ENCODE measurements at regions not wholly inside any gene's neighbourhood (a gene's known extent, or its start where the extent isn't known, plus 50 kb on each side); places are given as distances from the start of the nearest gene placed in this dataset.

- DNase-seq (ENCODE audit: low read depth), result no peak
Measured at GRCh38 chr3:14286887-14287500, 108.4 kb downstream of the LSM3 start.

- no peak for DNase-seq (ENCODE audit: low read depth)
Measured at GRCh38 chr3:14288177-14288788, 109.7 kb downstream of the LSM3 start.

- no peak for DNase-seq (ENCODE audit: low read depth)
Measured at GRCh38 chr3:14288833-14289451, 110.3 kb downstream of the LSM3 start.

GRCh38 chr3:14289590-14290461, 111.2 kb downstream of the LSM3 start:
- peak; percentile 73 for DNase-seq (ENCODE audit: low read depth)

- no peak for DNase-seq (ENCODE audit: low read depth)
Measured at GRCh38 chr3:14290631-14291385, 111.6 kb upstream of the SLC6A6 start.

- DNase-seq (ENCODE audit: low read depth), result no peak
Measured at GRCh38 chr3:14295037-14295436, 107.4 kb upstream of the SLC6A6 start.

- DNase-seq (ENCODE audit: low read depth), result no peak
Measured at GRCh38 chr3:14295801-14296200, 106.6 kb upstream of the SLC6A6 start.

- DNase-seq (ENCODE audit: low read depth), result no peak
Measured at GRCh38 chr3:14297305-14297704, 105.1 kb upstream of the SLC6A6 start.

GRCh38 chr3:14297784-14298236, 104.6 kb upstream of the SLC6A6 start:
- DNase-seq (ENCODE audit: low read depth), result no peak

GRCh38 chr3:14298442-14298841, 104.0 kb upstream of the SLC6A6 start:
- DNase-seq (ENCODE audit: low read depth), result no peak

- DNase-seq (ENCODE audit: low read depth), result no peak
Measured at GRCh38 chr3:14298991-14299555, 103.3 kb upstream of the SLC6A6 start.

- no peak for DNase-seq (ENCODE audit: low read depth)
Measured at GRCh38 chr3:14299767-14300166, 102.6 kb upstream of the SLC6A6 start.

- DNase-seq (ENCODE audit: low read depth), result no peak
Measured at GRCh38 chr3:14300721-14301399, 101.5 kb upstream of the SLC6A6 start.

- no peak for DNase-seq (ENCODE audit: low read depth)
Measured at GRCh38 chr3:14301558-14301957, 100.8 kb upstream of the SLC6A6 start.

GRCh38 chr3:14303336-14304100, 98.9 kb upstream of the SLC6A6 start:
- no peak for DNase-seq (ENCODE audit: low read depth)

- no peak for DNase-seq (ENCODE audit: low read depth)
Measured at GRCh38 chr3:14304101-14305045, 98.0 kb upstream of the SLC6A6 start.

GRCh38 chr3:14305324-14305723, 97.1 kb upstream of the SLC6A6 start:
- DNase-seq (ENCODE audit: low read depth), result no peak

GRCh38 chr3:14306142-14306541, 96.3 kb upstream of the SLC6A6 start:
- DNase-seq (ENCODE audit: low read depth), result no peak

Data from HT1080 (cell line).